Stimulated activated CD8-positive, alpha-beta memory T cell treated with anti-CD3 and anti-CD28 coated beads, Interleukin-2, amount 100 ng/mL, for 48 hours (primary cell): ENCODE measurements at regions not wholly inside any gene's neighbourhood (a gene's known extent, or its start where the extent isn't known, plus 50 kb on each side); places are given as distances from the start of the nearest gene placed in this dataset.
A peak's percentile ranks its signal among the peaks of the same experiment; 100 is the strongest.
"Not testable (repeated sequence)": the region's sequence is repeated elsewhere in the genome, so short reads cannot be mapped to it uniquely, and the experiment has no call there.

Experiments used
- DNase-seq, 2 donors: peaks; one replicate each; pipeline ENCODE4 v3.0.0-alpha.2; 2020; ENCODE audit warnings: low read depth in 2 of 2

GRCh38 chr14:31911160-31911559, 165.9 kb upstream of the ARHGAP5 start:
- DNase-seq, result no peak

GRCh38 chr14:31913370-31913769, 163.7 kb upstream of the ARHGAP5 start:
- DNase-seq, result no peak

- not testable (repeated sequence) for DNase-seq
Observed at GRCh38 chr14:31918289-31918688, 158.8 kb upstream of the ARHGAP5 start.

GRCh38 chr14:31920001-31920400, 157.1 kb upstream of the ARHGAP5 start:
- DNase-seq, result no peak

- DNase-seq, result no peak
Observed at GRCh38 chr14:31920989-31921650, 156.0 kb upstream of the ARHGAP5 start.

- DNase-seq, result no peak
Observed at GRCh38 chr14:31921721-31922120, 155.4 kb upstream of the ARHGAP5 start.

- DNase-seq, result no peak
Observed at GRCh38 chr14:31926123-31926522, 151.0 kb upstream of the ARHGAP5 start.

- DNase-seq, result no peak
Observed at GRCh38 chr14:31926652-31927347, 150.3 kb upstream of the ARHGAP5 start.

- no peak for DNase-seq
Observed at GRCh38 chr14:31927348-31927832, 149.7 kb upstream of the ARHGAP5 start.

- DNase-seq, result no peak
Observed at GRCh38 chr14:31930070-31930469, 147.0 kb upstream of the ARHGAP5 start.

GRCh38 chr14:31930493-31931240, 146.4 kb upstream of the ARHGAP5 start:
- DNase-seq, result no peak

GRCh38 chr14:31932675-31933074, 144.4 kb upstream of the ARHGAP5 start:
- DNase-seq, result no peak

- DNase-seq, result no peak
Observed at GRCh38 chr14:31933716-31934115, 143.4 kb upstream of the ARHGAP5 start.

- DNase-seq, result no peak
Observed at GRCh38 chr14:31934767-31935266, 142.3 kb upstream of the ARHGAP5 start.

- no peak for DNase-seq
Observed at GRCh38 chr14:31935391-31935790, 141.7 kb upstream of the ARHGAP5 start.

GRCh38 chr14:31936115-31936514, 141.0 kb upstream of the ARHGAP5 start:
- DNase-seq, result no peak

GRCh38 chr14:31937730-31938346, 139.3 kb upstream of the ARHGAP5 start:
- peak; percentile 29 to 62 for DNase-seq

- DNase-seq, result no peak
Observed at GRCh38 chr14:31939934-31940333, 137.2 kb upstream of the ARHGAP5 start.

GRCh38 chr14:31941487-31941886, 135.6 kb upstream of the ARHGAP5 start:
- no peak for DNase-seq

- no peak for DNase-seq
Observed at GRCh38 chr14:31942166-31942841, 134.8 kb upstream of the ARHGAP5 start.

- no peak for DNase-seq
Observed at GRCh38 chr14:31943217-31943799, 133.8 kb upstream of the ARHGAP5 start.
